GM18909 (cell line): ENCODE measurements at regions not wholly inside any gene's neighbourhood (a gene's known extent, or its start where the extent isn't known, plus 50 kb on each side); places are given as distances from the start of the nearest gene placed in this dataset.
"Not testable (repeated sequence)": the region's sequence is repeated elsewhere in the genome, so short reads cannot be mapped to it uniquely, and the experiment has no call there.

Experiments
- ATAC-seq: cut with Tn5 transposase; IDR thresholded peaks from one replicate; pipeline ENCODE4 v1.9.1; 2021; ENCODE audit warnings: mild to moderate bottlenecking; ENCODE audit not compliant: unreplicated experiment, poor library complexity

- no peak for ATAC-seq
These were observed 120.0 kb downstream of the GALR1 start for GRCh38 chr18:77369644-77370043.

- no peak for ATAC-seq
These were observed 124.2 kb downstream of the GALR1 start for GRCh38 chr18:77373730-77374445.

GRCh38 chr18:77374446-77374805, 124.8 kb downstream of the GALR1 start:
- ATAC-seq, result no peak

- no peak for ATAC-seq
These were observed 126.5 kb downstream of the GALR1 start for GRCh38 chr18:77376043-77376732.

GRCh38 chr18:77376733-77377094, 127.1 kb downstream of the GALR1 start:
- no peak for ATAC-seq

- ATAC-seq, result no peak
These were observed 128.2 kb downstream of the GALR1 start for GRCh38 chr18:77377813-77378212.

- no peak for ATAC-seq
These were observed 130.4 kb downstream of the GALR1 start for GRCh38 chr18:77379976-77380509.

- no peak for ATAC-seq
These were observed 131.0 kb downstream of the GALR1 start for GRCh38 chr18:77380695-77381094.

- ATAC-seq, result no peak
These were observed 142.7 kb downstream of the GALR1 start for GRCh38 chr18:77392321-77392720.

- ATAC-seq, result no peak
These were observed 143.9 kb downstream of the GALR1 start for GRCh38 chr18:77393519-77393918.

- ATAC-seq, result no peak
These were observed 146.3 kb downstream of the GALR1 start for GRCh38 chr18:77395953-77396352.

- no peak for ATAC-seq
These were observed 147.4 kb downstream of the GALR1 start for GRCh38 chr18:77397056-77397455.

- ATAC-seq, result no peak
These were observed 148.0 kb downstream of the GALR1 start for GRCh38 chr18:77397617-77398016.

GRCh38 chr18:77400561-77400960, 150.9 kb downstream of the GALR1 start:
- ATAC-seq, result no peak

GRCh38 chr18:77401173-77401572, 151.5 kb downstream of the GALR1 start:
- ATAC-seq, result no peak

GRCh38 chr18:77403969-77404535, 154.4 kb downstream of the GALR1 start:
- ATAC-seq, result no peak

GRCh38 chr18:77405096-77405495, 155.4 kb downstream of the GALR1 start:
- no peak for ATAC-seq

GRCh38 chr18:77407733-77408132, 158.1 kb downstream of the GALR1 start:
- ATAC-seq, result no peak

- ATAC-seq, result not testable (repeated sequence)
These were observed 171.9 kb downstream of the GALR1 start for GRCh38 chr18:77421546-77421945.

- ATAC-seq, result no peak
These were observed 173.6 kb downstream of the GALR1 start for GRCh38 chr18:77422974-77423867.

GRCh38 chr18:77433076-77433475, 183.4 kb downstream of the GALR1 start:
- no peak for ATAC-seq
